CD4-positive, alpha-beta T cell treated with Interleukin-17A for 4 hours (primary cell): ENCODE measurements at regions not wholly inside any gene's neighbourhood (a gene's known extent, or its start where the extent isn't known, plus 50 kb on each side); places are given as distances from the start of the nearest gene placed in this dataset.
"Not testable (repeated sequence)": the region's sequence is repeated elsewhere in the genome, so short reads cannot be mapped to it uniquely, and the experiment has no call there.

ENCODE experiments used
- DNase-seq: peaks from one replicate; pipeline ENCODE4 v3.0.0-alpha.2; 2020; ENCODE audit warnings: mixed read lengths

DNA sequence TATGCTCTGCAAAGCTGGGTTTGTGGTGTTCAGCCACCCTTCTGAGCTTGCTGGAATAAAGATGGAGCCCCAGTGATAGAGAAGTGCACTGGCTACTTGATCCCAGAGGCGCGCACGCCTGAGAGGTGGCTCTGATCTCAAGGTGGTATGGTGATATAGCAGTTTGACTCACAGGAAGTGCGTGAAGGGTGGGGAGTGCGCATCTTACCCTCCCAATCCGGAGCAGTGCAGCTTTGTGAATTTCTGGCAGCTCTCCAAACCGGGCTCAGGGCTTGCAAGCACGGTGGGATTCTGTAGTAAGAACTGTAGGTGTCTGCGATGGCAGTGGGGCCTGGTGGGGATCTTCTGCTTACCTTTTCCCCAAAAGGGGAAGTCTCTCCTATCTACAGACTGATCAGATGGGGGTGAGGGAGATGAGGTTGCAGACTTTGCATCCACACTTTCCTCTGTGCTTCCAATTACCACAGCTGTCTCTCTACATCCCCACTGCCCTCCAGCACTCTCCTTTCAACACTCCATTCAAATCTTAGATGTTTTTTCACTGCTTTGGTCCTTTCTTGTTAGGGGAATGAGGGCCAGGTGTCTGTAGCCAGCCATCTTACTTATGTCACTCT, 197.4 kb upstream of the SLC38A2 start:
- no peak for DNase-seq

GRCh38 chr12:46567667-46568066, 195.1 kb upstream of the SLC38A2 start:
- DNase-seq = no peak

DNA sequence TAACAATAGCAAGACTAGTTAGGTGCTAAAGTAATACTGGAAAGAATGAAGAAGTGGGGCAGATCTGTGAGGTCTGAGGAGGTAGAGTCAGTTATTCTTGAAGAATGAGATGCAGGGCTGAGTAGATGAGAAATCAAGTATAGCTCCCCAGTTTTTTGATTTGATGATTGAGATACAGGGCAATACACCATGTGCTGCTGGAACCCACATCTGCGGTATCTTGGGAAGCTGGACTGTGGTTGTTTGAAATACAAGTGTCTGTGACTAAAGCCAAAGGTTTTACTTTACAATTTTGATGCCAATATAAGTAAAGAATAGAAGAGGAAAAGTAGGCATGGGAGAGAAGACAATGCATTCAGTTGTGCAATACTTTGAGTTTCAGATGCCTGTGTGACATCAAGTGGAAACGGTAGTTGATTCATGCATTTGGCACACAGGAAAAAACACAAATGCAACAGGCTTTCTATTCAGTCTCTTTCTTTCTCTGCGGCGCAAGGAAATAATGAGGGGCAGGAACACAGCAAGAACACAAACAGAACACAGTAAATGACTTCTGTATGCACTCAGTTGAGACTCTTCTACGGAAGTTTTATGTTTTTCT, 190.2 kb upstream of the SLC38A2 start:
- no peak for DNase-seq

- DNase-seq = not testable (repeated sequence)
Measured at GRCh38 chr12:46561769-46562624, 189.4 kb upstream of the SLC38A2 start.

GRCh38 chr12:46560874-46561273, 188.3 kb upstream of the SLC38A2 start:
- DNase-seq = no peak

DNA sequence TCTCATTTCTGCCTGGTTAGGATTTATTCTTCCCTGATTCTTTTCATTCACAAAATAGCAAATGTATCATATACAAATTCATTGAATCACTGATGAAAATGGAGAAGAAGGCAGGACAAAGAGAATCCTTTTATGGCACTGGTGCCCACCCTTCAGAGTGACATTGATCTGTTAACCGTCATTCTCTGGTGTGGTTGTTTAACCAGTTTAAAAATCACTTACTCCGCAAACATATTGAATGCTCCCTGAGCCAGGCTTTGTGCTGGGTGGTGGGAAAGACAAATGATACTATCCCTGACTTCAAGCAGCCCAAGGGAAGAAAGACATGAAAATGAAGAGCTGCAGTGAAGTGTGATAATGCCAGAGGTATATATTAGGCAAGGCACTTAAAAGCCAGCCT, 187.5 kb upstream of the SLC38A2 start:
- DNase-seq = no peak

GRCh38 chr12:46559311-46559710, 186.7 kb upstream of the SLC38A2 start:
- no peak for DNase-seq

- no peak for DNase-seq
Measured at GRCh38 chr12:46558677-46559076, 186.1 kb upstream of the SLC38A2 start.

DNA sequence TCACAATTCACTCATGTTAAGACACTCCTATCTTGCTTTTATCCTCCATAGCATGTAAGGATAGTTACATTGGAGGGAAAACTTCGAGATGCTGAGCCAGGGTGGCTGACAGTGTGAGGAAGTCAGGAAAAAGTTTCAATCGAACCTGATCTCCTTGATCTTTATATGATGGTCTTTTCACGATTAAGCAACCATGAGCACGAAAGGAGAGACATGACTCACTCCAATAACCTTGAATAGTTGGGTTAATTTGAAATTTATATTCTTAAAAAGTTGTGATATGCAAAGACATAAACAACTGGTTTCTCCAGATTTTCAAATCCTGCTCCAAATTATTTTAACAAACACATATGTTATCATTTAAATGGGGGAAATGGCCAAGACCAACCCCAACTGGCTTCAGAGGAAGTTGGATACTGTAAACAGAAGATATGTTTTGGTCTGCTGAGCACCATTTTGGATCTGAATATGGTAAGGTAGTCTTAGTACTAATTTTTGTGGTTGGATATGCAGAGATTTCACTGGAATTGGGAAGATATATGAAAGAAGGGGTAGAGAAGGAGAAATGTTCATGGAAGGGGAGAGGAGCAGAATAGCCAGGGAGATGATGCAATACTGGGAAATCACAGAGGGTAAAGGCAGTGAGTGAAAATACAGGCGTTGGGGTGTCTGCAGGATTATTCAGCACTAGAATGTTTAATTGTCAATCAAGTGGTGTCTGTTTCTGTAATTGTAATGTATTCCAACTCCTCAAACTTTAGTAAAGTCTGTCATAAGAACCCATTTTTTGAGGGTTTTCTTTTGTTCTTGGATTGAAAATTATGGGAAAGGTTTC, 185.2 kb upstream of the SLC38A2 start:
- no peak for DNase-seq

- no peak for DNase-seq
Measured at GRCh38 chr12:46556819-46557524, 184.4 kb upstream of the SLC38A2 start.

GRCh38 chr12:46556105-46556559, 183.6 kb upstream of the SLC38A2 start:
- DNase-seq = no peak

GRCh38 chr12:46555406-46555852, 182.9 kb upstream of the SLC38A2 start:
- DNase-seq = no peak

DNA sequence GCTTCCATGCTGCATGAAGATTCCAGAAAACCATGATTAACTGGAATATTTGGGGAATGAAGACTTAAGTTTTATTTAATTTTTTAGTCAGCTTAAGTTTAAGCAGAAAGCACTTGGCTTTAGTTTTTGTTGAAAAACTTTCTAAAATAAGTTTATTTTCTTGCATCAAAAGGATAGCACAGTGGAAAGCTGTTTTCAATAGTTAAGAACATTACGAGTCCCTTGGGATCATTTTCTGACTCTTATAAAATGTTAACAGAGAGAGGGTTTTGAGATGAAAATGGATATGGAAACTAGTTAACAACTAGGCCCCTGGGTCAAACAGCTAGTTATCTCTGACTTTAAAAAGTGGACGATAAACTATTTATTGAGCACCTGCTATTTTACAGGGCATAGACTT, 181.9 kb upstream of the SLC38A2 start:
- DNase-seq = no peak

DNA sequence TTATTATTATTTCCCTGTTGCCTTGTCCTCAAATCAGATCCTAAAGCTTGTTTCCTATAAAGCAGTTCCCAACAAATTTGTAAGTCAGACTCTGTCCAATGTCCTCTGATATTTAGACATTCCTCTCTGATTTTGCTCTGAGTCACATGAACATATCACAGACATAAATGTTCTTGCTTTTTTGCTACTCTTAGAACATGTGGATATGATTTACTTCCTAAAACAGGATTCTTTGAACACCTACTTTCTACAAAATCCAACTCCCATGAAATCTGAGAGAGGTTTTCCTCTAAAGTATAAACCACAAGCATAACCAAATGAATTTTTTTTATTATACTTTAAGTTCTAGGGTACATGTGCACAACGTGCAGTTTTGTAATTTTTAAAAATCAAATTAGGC, 181.3 kb upstream of the SLC38A2 start:
- no peak for DNase-seq

- DNase-seq = no peak
Measured at GRCh38 chr12:46553266-46553665, 180.7 kb upstream of the SLC38A2 start.

- DNase-seq = no peak
Measured at GRCh38 chr12:46550266-46550879, 177.8 kb upstream of the SLC38A2 start.

GRCh38 chr12:46549527-46550265, 177.1 kb upstream of the SLC38A2 start:
- DNase-seq = no peak

GRCh38 chr12:46548605-46549071, 176.1 kb upstream of the SLC38A2 start:
- no peak for DNase-seq

DNA sequence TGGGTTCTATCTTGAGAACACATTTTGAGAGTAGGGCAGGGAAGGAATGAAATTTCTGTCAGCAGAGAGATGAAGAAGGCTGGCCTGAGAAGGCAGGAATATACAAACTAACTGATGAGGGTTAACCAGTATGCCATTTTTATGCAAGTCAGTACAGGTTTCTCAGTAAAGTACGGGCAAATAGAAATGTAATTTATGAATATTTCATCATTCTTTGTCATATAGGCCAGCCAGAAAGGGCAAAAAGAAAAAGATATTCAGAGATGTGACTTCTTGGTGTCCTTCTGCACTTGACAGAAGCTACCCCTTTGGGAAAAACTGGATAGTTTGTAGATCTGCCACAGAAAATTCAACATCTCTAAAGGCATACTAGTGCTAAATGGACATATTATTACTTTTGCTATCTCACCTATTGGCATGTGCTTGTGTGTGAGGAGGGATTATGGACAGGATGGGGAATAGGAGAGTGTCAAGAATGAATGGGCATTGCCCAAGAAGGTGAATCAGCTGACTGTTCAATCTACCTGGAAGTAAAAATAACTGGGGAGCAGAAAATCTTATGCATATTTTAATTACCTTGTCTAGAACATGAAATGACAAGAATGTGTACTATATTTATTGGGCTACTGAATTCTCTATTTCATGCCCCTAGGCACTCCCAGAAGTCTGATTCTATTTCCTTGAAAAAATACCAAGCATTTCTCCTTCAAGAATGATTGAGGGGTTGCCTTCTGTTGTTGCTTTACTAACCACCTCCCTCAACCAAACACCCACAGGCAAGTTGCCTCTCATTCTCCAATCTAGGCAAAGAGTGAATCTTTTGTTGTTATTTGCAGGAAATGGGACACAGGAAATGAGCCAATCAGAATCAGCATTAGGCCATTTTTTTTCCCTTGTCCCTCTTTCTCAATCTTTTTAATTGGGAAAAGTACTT, 175.1 kb upstream of the SLC38A2 start:
- no peak for DNase-seq
